GM23338 (cell line): ENCODE measurements at regions not wholly inside any gene's neighbourhood (a gene's known extent, or its start where the extent isn't known, plus 50 kb on each side); places are given as distances from the start of the nearest gene placed in this dataset.

Experiments
- ATAC-seq: fragments of 200-7000 bp; cut with Tn5 transposase; 3 replicates; pipeline ENCODE4 v1.9.1; 2020
- DNase-seq: peaks from one replicate; pipeline ENCODE4 v3.0.0-alpha.2; 2015; ENCODE audit warnings: low spot score
- H2AFZ ChIP-seq: fragments of 200-600 bp; sonication (generic); 2 replicates; pipeline ENCODE4 v1.8.0; 2016; ENCODE audit warnings: antibody characterized with exemption, mild to moderate bottlenecking, moderate library complexity
- H3F3A ChIP-seq: fragments of 200-600 bp; sonication (generic); replicated peaks from 2 replicates; pipeline ENCODE4 v1.8.0; 2017; ENCODE audit warnings: antibody characterized with exemption, mixed run types, low read depth
- H3K27ac ChIP-seq: fragments of 200-600 bp; sonication (generic); 2 replicates; pipeline ENCODE4 v1.6.1; 2016; ENCODE audit warnings: low read depth
- H3K27me3 ChIP-seq: fragments of 200-600 bp; sonication (generic); 2 replicates; pipeline ENCODE4 v1.8.0; 2016; ENCODE audit warnings: mild to moderate bottlenecking, mixed run types, moderate library complexity; ENCODE audit not compliant: insufficient read depth
- H3K36me3 ChIP-seq: fragments of 200-600 bp; sonication (generic); 2 replicates; pipeline ENCODE4 v1.8.0; 2016; ENCODE audit warnings: mild to moderate bottlenecking; ENCODE audit not compliant: insufficient read depth
- H3K4me1 ChIP-seq: fragments of 200-600 bp; sonication (generic); 2 replicates; pipeline ENCODE4 v1.8.0; 2016; ENCODE audit warnings: mild to moderate bottlenecking, moderate library complexity; ENCODE audit not compliant: insufficient read depth
- H3K4me2 ChIP-seq: fragments of 200-600 bp; sonication (generic); 2 replicates; pipeline ENCODE4 v1.7.1; 2017; ENCODE audit warnings: mixed run types
- H3K4me3 ChIP-seq: fragments of 200-600 bp; sonication (generic); 2 replicates; pipeline ENCODE4 v1.6.1; 2016; ENCODE audit warnings: mixed run types
- H3K79me2 ChIP-seq: fragments of 200-600 bp; sonication (generic); replicated peaks from 2 replicates; pipeline ENCODE4 v1.8.0; 2017; ENCODE audit warnings: mild to moderate bottlenecking; ENCODE audit not compliant: insufficient read depth
- H3K9me2 ChIP-seq: fragments of 200-600 bp; sonication (generic); 2 replicates; pipeline ENCODE4 v1.8.0; 2017; ENCODE audit not compliant: insufficient read depth
- H4K20me1 ChIP-seq: fragments of 200-600 bp; sonication (generic); replicated peaks from 2 replicates; pipeline ENCODE4 v1.8.0; 2017; ENCODE audit warnings: mild to moderate bottlenecking; ENCODE audit not compliant: insufficient read depth
- H3K27ac Mint-ChIP-seq: 2 replicates; pipeline ENCODE4 v1.8.0; 2020; ENCODE audit warnings: inconsistent platforms, mild to moderate bottlenecking, moderate library complexity, mixed read lengths
- H3K27me3 Mint-ChIP-seq: 3 replicates; pipeline ENCODE4 v1.8.0; 2022; ENCODE audit warnings: low read depth, mild to moderate bottlenecking, moderate library complexity, mixed read lengths, inconsistent platforms; ENCODE audit not compliant: insufficient read depth, poor library complexity
- H3K36me3 Mint-ChIP-seq: 3 replicates; pipeline ENCODE4 v1.8.0; 2021; ENCODE audit warnings: low read depth, mild to moderate bottlenecking, inconsistent platforms, moderate library complexity, mixed read lengths
- H3K4me1 Mint-ChIP-seq: 3 replicates; pipeline ENCODE4 v1.8.0; 2020; ENCODE audit warnings: mild to moderate bottlenecking, inconsistent platforms, mixed read lengths
- H3K4me3 Mint-ChIP-seq: 3 replicates; pipeline ENCODE4 v1.8.0; 2021; ENCODE audit warnings: moderate library complexity, mild to moderate bottlenecking, inconsistent platforms, mixed read lengths
- H3K9me3 Mint-ChIP-seq: 3 replicates; pipeline ENCODE4 v1.8.0; 2020; ENCODE audit warnings: moderate library complexity, mild to moderate bottlenecking, inconsistent platforms, mixed read lengths
- CREB1 ChIP-seq: fragments of 250-450 bp; sonication (Bioruptor Pico); IDR thresholded peaks from 2 replicates; pipeline ENCODE4 v1.5.0; 2020; ENCODE audit warnings: low read depth, mild to moderate bottlenecking, moderate library complexity
- CTCF ChIP-seq, 2 experiments: fragments of 200-600 bp in 1 of 2; sonication (generic) in 1 of 2; conservative IDR thresholded peaks; 2 replicates each; pipeline versions ENCODE4 v1.5.1 to v1.6.1; 2016 to 2017; ENCODE audit warnings: antibody characterized with exemption in 2 of 2, low read depth in 2 of 2, mild to moderate bottlenecking in 2 of 2, moderate library complexity in 1 of 2
- ETS1 ChIP-seq: IDR thresholded peaks from 2 replicates; pipeline ENCODE4 v1.6.1; 2016; ENCODE audit warnings: antibody characterized with exemption
- EZH2 ChIP-seq: fragments of 200-600 bp; sonication (generic); IDR thresholded peaks from one replicate; pipeline ENCODE4 v1.8.0; 2017; ENCODE audit warnings: antibody characterized with exemption, mild to moderate bottlenecking, low read depth; ENCODE audit not compliant: unreplicated experiment
- EZH2phosphoT487 ChIP-seq: fragments of 200-600 bp; sonication (generic); IDR thresholded peaks from one replicate; pipeline ENCODE4 v1.8.1; 2018; ENCODE audit warnings: antibody characterized with exemption; ENCODE audit not compliant: unreplicated experiment
- JUNB ChIP-seq: IDR thresholded peaks from one replicate; pipeline ENCODE4 v1.6.1; 2016; ENCODE audit warnings: antibody characterized with exemption; ENCODE audit not compliant: unreplicated experiment
- NANOG ChIP-seq: IDR thresholded peaks from 2 replicates; pipeline ENCODE4 v1.6.1; 2016; ENCODE audit warnings: antibody characterized with exemption, borderline replicate concordance
- POLR2AphosphoS5 ChIP-seq: IDR thresholded peaks from 2 replicates; pipeline ENCODE4 v1.6.1; 2016; ENCODE audit warnings: antibody characterized with exemption, low read depth
- REST ChIP-seq: IDR thresholded peaks from one replicate; pipeline ENCODE4 v1.6.1; 2018; ENCODE audit warnings: antibody characterized with exemption; ENCODE audit not compliant: unreplicated experiment
- STAT1 ChIP-seq: IDR thresholded peaks from one replicate; pipeline ENCODE4 v1.6.1; 2016; ENCODE audit warnings: antibody characterized with exemption; ENCODE audit not compliant: unreplicated experiment
- ZNF114 ChIP-seq: fragments of 250-450 bp; sonication (Bioruptor Pico); IDR thresholded peaks from 2 replicates; pipeline ENCODE4 v1.5.0; 2020; ENCODE audit warnings: mild to moderate bottlenecking, moderate library complexity
- ZNF331 ChIP-seq: fragments of 250-450 bp; sonication (Bioruptor Pico); IDR thresholded peaks from 2 replicates; pipeline ENCODE4 v1.5.0; 2020; ENCODE audit warnings: low read depth, mild to moderate bottlenecking, moderate library complexity
- TF ChIP-seq, protein P1 (sequence below): fragments of 250-450 bp; sonication (Bioruptor Pico); IDR thresholded peaks from 2 replicates; pipeline ENCODE4 v1.5.0; 2020; ENCODE audit warnings: mild to moderate bottlenecking, moderate library complexity

GRCh38 chr13:86109107-86109506, 309.9 kb upstream of the SLITRK6 start:
- Mint-ChIP-seq H3K4me1 (no peaks in the 10 kb centered on the region), H3K27ac (no peak overlapping the region), H3K36me3 (0 out of 3 replicates have a peak, but pooled peaks cover 3% of the 10 kb centered on the region), H3K9me3 (peaks cover 5% of the 10 kb centered on the region; the same call in 1 of the 3 replicates), H3K4me3 (no peak overlapping the region), H3K27me3 (no peaks in the 10 kb centered on the region)
- no peaks in the 10 kb centered on the region for H3K79me2 ChIP-seq
- no peak overlapping the region for H3K4me2 ChIP-seq
- no peak for TF ChIP-seq ETS1
- no peak for TF ChIP-seq NANOG
- TF ChIP-seq, protein P1, sequence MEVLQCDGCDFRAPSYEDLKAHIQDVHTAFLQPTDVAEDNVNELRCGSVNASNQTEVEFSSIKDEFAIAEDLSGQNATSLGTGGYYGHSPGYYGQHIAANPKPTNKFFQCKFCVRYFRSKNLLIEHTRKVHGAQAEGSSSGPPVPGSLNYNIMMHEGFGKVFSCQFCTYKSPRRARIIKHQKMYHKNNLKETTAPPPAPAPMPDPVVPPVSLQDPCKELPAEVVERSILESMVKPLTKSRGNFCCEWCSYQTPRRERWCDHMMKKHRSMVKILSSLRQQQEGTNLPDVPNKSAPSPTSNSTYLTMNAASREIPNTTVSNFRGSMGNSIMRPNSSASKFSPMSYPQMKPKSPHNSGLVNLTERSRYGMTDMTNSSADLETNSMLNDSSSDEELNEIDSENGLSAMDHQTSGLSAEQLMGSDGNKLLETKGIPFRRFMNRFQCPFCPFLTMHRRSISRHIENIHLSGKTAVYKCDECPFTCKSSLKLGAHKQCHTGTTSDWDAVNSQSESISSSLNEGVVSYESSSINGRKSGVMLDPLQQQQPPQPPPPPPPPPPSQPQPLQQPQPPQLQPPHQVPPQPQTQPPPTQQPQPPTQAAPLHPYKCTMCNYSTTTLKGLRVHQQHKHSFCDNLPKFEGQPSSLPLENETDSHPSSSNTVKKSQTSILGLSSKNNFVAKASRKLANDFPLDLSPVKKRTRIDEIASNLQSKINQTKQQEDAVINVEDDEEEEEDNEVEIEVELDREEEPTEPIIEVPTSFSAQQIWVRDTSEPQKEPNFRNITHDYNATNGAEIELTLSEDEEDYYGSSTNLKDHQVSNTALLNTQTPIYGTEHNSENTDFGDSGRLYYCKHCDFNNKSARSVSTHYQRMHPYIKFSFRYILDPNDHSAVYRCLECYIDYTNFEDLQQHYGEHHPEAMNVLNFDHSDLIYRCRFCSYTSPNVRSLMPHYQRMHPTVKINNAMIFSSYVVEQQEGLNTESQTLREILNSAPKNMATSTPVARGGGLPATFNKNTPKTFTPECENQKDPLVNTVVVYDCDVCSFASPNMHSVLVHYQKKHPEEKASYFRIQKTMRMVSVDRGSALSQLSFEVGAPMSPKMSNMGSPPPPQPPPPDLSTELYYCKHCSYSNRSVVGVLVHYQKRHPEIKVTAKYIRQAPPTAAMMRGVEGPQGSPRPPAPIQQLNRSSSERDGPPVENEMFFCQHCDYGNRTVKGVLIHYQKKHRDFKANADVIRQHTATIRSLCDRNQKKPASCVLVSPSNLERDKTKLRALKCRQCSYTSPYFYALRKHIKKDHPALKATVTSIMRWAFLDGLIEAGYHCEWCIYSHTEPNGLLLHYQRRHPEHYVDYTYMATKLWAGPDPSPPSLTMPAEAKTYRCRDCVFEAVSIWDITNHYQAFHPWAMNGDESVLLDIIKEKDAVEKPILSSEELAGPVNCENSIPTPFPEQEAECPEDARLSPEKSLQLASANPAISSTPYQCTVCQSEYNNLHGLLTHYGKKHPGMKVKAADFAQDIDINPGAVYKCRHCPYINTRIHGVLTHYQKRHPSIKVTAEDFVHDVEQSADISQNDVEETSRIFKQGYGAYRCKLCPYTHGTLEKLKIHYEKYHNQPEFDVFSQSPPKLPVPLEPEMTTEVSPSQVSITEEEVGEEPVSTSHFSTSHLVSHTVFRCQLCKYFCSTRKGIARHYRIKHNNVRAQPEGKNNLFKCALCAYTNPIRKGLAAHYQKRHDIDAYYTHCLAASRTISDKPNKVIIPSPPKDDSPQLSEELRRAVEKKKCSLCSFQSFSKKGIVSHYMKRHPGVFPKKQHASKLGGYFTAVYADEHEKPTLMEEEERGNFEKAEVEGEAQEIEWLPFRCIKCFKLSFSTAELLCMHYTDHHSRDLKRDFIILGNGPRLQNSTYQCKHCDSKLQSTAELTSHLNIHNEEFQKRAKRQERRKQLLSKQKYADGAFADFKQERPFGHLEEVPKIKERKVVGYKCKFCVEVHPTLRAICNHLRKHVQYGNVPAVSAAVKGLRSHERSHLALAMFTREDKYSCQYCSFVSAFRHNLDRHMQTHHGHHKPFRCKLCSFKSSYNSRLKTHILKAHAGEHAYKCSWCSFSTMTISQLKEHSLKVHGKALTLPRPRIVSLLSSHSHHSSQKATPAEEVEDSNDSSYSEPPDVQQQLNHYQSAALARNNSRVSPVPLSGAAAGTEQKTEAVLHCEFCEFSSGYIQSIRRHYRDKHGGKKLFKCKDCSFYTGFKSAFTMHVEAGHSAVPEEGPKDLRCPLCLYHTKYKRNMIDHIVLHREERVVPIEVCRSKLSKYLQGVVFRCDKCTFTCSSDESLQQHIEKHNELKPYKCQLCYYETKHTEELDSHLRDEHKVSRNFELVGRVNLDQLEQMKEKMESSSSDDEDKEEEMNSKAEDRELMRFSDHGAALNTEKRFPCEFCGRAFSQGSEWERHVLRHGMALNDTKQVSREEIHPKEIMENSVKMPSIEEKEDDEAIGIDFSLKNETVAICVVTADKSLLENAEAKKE (CRISPR knock-in tag): no peak
- no peak for TF ChIP-seq EZH2
- TF ChIP-seq ZNF331 (CRISPR knock-in tag): no peak
- TF ChIP-seq CTCF (conservative IDR thresholded peaks at IDR 0.05; ENCODE audit: low read depth in 2 of 2): no peak
- no peak for TF ChIP-seq REST
- TF ChIP-seq EZH2phosphoT487: no peak
- no peak for TF ChIP-seq STAT1
- TF ChIP-seq POLR2AphosphoS5: no peak
- TF ChIP-seq ZNF114: no peak
- TF ChIP-seq JUNB: no peak
- no peak for TF ChIP-seq CREB1 (CRISPR knock-in tag)
- no peak for ATAC-seq
- no peaks in the 10 kb centered on the region for H3K27me3 ChIP-seq
- DNase-seq: no peak
- H4K20me1 ChIP-seq: no peaks in the 10 kb centered on the region
- no peaks in the 10 kb centered on the region for H3F3A ChIP-seq
- H3K36me3 ChIP-seq: no peaks in the 10 kb centered on the region
- H3K9me2 ChIP-seq: no peaks in the 10 kb centered on the region
- no peak overlapping the region for H3K27ac ChIP-seq
- no peaks in the 10 kb centered on the region for H3K4me1 ChIP-seq
- H3K4me3 ChIP-seq: no peak overlapping the region
- no peak overlapping the region for H2AFZ ChIP-seq
